H1 (cell line): ENCODE measurements at regions not wholly inside any gene's neighbourhood (a gene's known extent, or its start where the extent isn't known, plus 50 kb on each side); places are given as distances from the start of the nearest gene placed in this dataset.

ENCODE experiments used
- E2F6 ChIP-seq: IDR thresholded peaks from 2 replicates; pipeline ENCODE4 v1.6.1; 2012; ENCODE audit warnings: inconsistent platforms
- JUN ChIP-seq: IDR thresholded peaks from 2 replicates; pipeline ENCODE4 v1.6.1; 2011; ENCODE audit warnings: low read depth, mild to moderate bottlenecking, improper control_type of control experiment, low read length
- KDM4A ChIP-seq: IDR thresholded peaks from one replicate; pipeline ENCODE4 v1.7.1; 2012; ENCODE audit warnings: low read depth, mild to moderate bottlenecking, moderate library complexity, low read length, inconsistent platforms; ENCODE audit not compliant: severe bottlenecking
- SIN3A ChIP-seq, 2 experiments: IDR thresholded peaks in 1 of 2; conservative IDR thresholded peaks in 1 of 2; 2 replicates each; pipeline ENCODE4 v1.6.1; 2011 to 2012; ENCODE audit warnings: low read length in 2 of 2, improper control_type of control experiment in 1 of 2, low read depth in 1 of 2, mild to moderate bottlenecking in 1 of 2
- SUZ12 ChIP-seq: fragments of 200-600 bp; sonication (generic); IDR thresholded peaks from 2 replicates; pipeline ENCODE4 v1.6.1; 2012; ENCODE audit warnings: mild to moderate bottlenecking, inconsistent platforms, low read length, moderate library complexity, mixed read lengths
- TEAD4 ChIP-seq: IDR thresholded peaks from 2 replicates; pipeline ENCODE4 v1.6.1; 2012; ENCODE audit warnings: low read depth, low read length, inconsistent platforms, mixed read lengths

- TF ChIP-seq TEAD4 (no peak), SUZ12 (no peak), KDM4A (no peak), JUN (no peak), E2F6 (no peak), SIN3A (conservative IDR thresholded peaks at IDR 0.05 in 1 of 2, IDR thresholded peaks at IDR 0.05 in 1 of 2; ENCODE audit: low read depth in 1 of 2, low read length in 2 of 2) (no peak)
Observed at GRCh38 chr1:105138458-105138893, 1388.8 kb downstream of the AMY1C start (continued).
